ENCODE measurements at regions not wholly inside any gene's neighbourhood (a gene's known extent, or its start where the extent isn't known, plus 50 kb on each side); places are given as distances from the start of the nearest gene placed in this dataset.
"Not testable (repeated sequence)": the region's sequence is repeated elsewhere in the genome, so short reads cannot be mapped to it uniquely, and the experiment has no call there.

DNA sequence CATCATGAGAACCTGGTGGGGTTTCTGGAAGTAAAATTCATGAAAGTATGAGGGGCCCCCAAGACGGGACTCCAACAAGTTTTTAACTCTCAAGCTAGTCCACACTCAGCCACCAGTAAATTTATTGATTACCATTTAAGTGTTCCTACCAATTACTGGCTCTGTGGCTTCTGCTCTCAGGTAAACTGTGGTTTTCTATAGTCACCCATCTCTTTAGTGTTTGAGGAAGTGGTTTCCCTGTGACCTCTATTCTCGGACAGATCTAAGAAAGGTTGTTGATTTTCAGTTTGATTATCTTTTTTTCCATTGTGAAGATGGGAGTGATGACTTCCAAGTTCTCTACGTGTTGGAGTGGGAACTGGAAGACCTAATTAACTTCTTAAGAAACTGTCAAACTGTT, 869.6 kb downstream of the CDY1 start:
- DNase-seq (ENCODE audit: low read depth, low spot score); in situ Hi-C loops (cut with HindIII; ENCODE audit: low pct_unique_long_range_greater_than_20kb, low sequenced_read_pairs): not testable (repeated sequence)

DNA sequence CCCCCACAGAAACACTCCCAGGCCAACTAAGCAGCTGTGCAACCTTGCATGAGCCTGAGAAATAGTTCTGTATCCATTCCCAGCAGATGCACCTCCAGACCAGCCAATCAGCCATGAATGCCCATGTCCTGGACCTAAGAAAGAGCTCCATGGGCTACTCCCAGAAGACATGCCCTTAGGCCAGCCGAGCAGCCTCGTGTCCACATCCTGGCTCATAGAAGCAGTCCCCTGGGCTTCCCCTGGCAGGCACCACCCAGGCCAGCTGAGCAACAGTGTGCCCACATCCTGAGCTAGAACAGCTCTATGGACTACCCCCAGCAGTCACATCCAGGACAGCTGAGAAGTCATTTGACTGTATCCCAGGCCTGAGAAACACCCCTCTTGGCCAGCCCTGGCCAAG, 899.5 kb downstream of the CDY1 start:
- in situ Hi-C loops (cut with HindIII; ENCODE audit: low pct_unique_long_range_greater_than_20kb, low sequenced_read_pairs); DNase-seq (ENCODE audit: low read depth, low spot score): not testable (repeated sequence)

DNA sequence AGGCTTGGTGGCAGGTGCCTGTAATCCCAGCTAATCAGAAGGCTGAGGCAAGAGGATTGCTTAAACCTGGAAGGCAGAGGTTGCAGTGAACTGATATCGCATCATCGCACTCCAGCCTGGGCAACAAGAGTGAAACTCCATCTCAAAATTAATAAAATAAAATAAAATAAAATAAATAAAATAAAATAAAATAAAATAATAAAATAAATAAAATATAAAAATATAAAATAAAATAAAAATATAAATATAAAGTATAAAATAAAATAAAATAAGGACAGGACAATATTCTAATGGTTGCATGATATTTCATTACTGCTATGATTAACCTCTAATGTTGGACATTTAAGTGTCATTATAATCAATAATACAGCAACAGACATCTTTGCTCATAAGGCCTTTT, 933.1 kb downstream of the CDY1 start:
- in situ Hi-C loops (cut with HindIII; ENCODE audit: low pct_unique_long_range_greater_than_20kb, low sequenced_read_pairs) = no loop called here
- no peak for DNase-seq (ENCODE audit: low read depth, low spot score)

DNA sequence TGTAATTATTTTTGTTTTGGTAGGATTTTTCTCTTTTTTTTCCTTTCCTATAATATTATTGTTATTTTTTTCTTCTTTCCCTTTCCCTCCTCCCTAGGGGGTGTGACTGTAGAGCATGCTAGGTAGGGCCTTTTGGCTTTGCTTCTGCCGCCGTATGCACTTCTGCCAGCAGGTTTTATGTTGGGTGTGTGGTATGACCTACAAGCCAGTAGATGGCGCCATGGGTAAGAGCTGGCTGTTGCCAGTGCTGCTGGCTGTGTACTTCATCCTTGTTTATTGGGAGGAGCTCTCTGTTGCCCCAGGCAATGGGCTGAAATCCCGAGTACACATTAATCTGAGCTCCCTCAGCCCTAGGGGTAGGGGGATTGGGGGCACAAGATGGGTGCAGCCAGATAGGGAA, 941.1 kb downstream of the CDY1 start:
- in situ Hi-C loops (cut with HindIII; ENCODE audit: low pct_unique_long_range_greater_than_20kb, low sequenced_read_pairs) = not testable (repeated sequence)
- DNase-seq (ENCODE audit: low read depth, low spot score) = peak; percentile 1

Measured in SK-MEL-5 (cell line).